ENCODE measurements at regions not wholly inside any gene's neighbourhood (a gene's known extent, or its start where the extent isn't known, plus 50 kb on each side); places are given as distances from the start of the nearest gene placed in this dataset.

DNA sequence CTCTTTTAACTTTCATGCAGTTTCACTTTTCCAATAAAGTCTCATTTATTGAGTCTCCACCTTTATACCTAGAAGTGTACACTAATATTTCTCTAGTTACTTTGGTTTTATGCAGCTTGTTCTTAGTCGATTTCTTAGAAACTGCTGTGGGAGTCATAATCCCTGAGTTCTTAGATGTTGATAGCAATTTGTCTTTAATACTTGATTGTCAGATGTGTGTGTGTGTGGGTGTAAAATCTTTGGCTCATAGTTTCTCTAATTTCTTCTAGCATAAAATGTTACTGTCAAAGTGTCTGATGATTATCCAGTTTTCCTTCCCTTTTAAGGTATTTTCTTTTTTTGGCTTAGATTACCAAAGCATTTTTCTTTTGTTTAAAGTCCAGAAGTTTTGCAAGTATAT lies 473.8 kb upstream of the PTCHD4 start:
- TF ChIP-seq EZH2 (IDR thresholded peaks at IDR 0.05; ENCODE audit: low read length) (no peak), CTCF (optimal IDR thresholded peaks at IDR 0.05 in 1 of 3, IDR thresholded peaks at IDR 0.05 in 1 of 3, conservative IDR thresholded peaks at IDR 0.05 in 1 of 3; ENCODE audit: extremely low read depth in 1 of 3, insufficient read depth in 2 of 3, low read length in 3 of 3) (no peak)

All from keratinocyte (primary cell).